SU-DHL-6 (cell line): ENCODE measurements at regions not wholly inside any gene's neighbourhood (a gene's known extent, or its start where the extent isn't known, plus 50 kb on each side); places are given as distances from the start of the nearest gene placed in this dataset.

ENCODE experiments used
- H2AFZ ChIP-seq: fragments of 200-600 bp; sonication (generic); 2 replicates; pipeline ENCODE4 v1.6.1; 2014; ENCODE audit warnings: low read depth, mild to moderate bottlenecking, moderate library complexity, mixed read lengths, antibody characterized with exemption, low read length; ENCODE audit not compliant: severe bottlenecking
- H3F3A ChIP-seq: fragments of 200-600 bp; shearing (Covaris generic); 2 replicates; pipeline ENCODE4 v1.6.0; 2016; ENCODE audit warnings: antibody characterized with exemption, mild to moderate bottlenecking; ENCODE audit not compliant: insufficient read depth
- H3K27ac ChIP-seq: fragments of 200-600 bp; sonication (generic); 2 replicates; pipeline ENCODE4 v1.5.1; 2016; ENCODE audit warnings: low read depth, mild to moderate bottlenecking, low read length, moderate library complexity, mixed read lengths
- H3K27me3 ChIP-seq: fragments of 200-600 bp; sonication (generic), shearing (Covaris generic); 2 replicates; pipeline ENCODE4 v1.6.0; 2014; ENCODE audit warnings: mild to moderate bottlenecking, low read length
- H3K36me3 ChIP-seq: fragments of 200-600 bp; sonication (generic); 2 replicates; pipeline ENCODE4 v1.6.1; 2014; ENCODE audit warnings: mild to moderate bottlenecking, low read length, mixed read lengths
- H3K4me2 ChIP-seq: fragments of 300-600, 200-600 bp; shearing (Covaris generic), sonication (generic); 2 replicates; pipeline ENCODE4 v1.6.0; 2014; ENCODE audit warnings: low read length, low read depth, mild to moderate bottlenecking; ENCODE audit not compliant: poor library complexity, severe bottlenecking
- H3K4me3 ChIP-seq: fragments of 200-600 bp; sonication (generic); 2 replicates; pipeline ENCODE4 v1.5.1; 2014; ENCODE audit warnings: antibody characterized with exemption, low read length, mild to moderate bottlenecking, mixed read lengths; ENCODE audit not compliant: insufficient read depth, poor library complexity, severe bottlenecking
- H3K79me2 ChIP-seq: fragments of 200-600 bp; sonication (generic); 2 replicates; pipeline ENCODE4 v1.6.1; 2014; ENCODE audit warnings: mild to moderate bottlenecking, low read length, moderate library complexity; ENCODE audit not compliant: insufficient read depth
- H3K9ac ChIP-seq: fragments of 200-600 bp; sonication (generic); 2 replicates; pipeline ENCODE4 v1.7.0; 2014; ENCODE audit warnings: mild to moderate bottlenecking, low read length
- H3K9me2 ChIP-seq: fragments of 200-600 bp; sonication (generic); replicated peaks from 2 replicates; pipeline ENCODE4 v1.6.1; 2014; ENCODE audit warnings: low read length; ENCODE audit not compliant: insufficient read depth
- H3K9me3 ChIP-seq: fragments of 200-600 bp; sonication (generic); 2 replicates; pipeline ENCODE4 v1.6.1; 2014; ENCODE audit warnings: low read length, mixed read lengths; ENCODE audit not compliant: insufficient read depth
- H4K20me1 ChIP-seq: fragments of 200-600 bp; sonication (generic); 2 replicates; pipeline ENCODE4 v1.6.1; 2014; ENCODE audit warnings: low read depth, mild to moderate bottlenecking, antibody characterized with exemption, low read length, moderate library complexity, mixed read lengths
- CTCF ChIP-seq: fragments of 200-600 bp; sonication (generic); IDR thresholded peaks from one replicate; pipeline ENCODE4 v1.5.1; 2017; ENCODE audit warnings: antibody characterized with exemption, mild to moderate bottlenecking, low read length, moderate library complexity; ENCODE audit not compliant: insufficient read depth, poor library complexity, severe bottlenecking
- EZH2phosphoT487 ChIP-seq: fragments of 200-600 bp; sonication (generic), shearing (Covaris generic); conservative IDR thresholded peaks from 2 replicates; pipeline ENCODE4 v1.6.1; 2018; ENCODE audit warnings: mild to moderate bottlenecking, antibody characterized with exemption, low read length, moderate library complexity, mixed read lengths

GRCh38 chr1:87888446-87888845 lies 559.8 kb downstream of the LMO4 start:
- Histone ChIP-seq H3K36me3 (no peaks in the 10 kb centered on the region), H3K9me3 (no peaks in the 10 kb centered on the region), H3K4me2 (no peak overlapping the region), H3K79me2 (no peaks in the 10 kb centered on the region), H3K27ac (no peak overlapping the region), H4K20me1 (no peaks in the 10 kb centered on the region), H3K9ac (no peak overlapping the region), H3F3A (no peaks in the 10 kb centered on the region), H3K4me3 (no peak overlapping the region), H2AFZ (no peak overlapping the region), H3K9me2 (no peaks in the 10 kb centered on the region), H3K27me3 (no peaks in the 10 kb centered on the region)
- no peak for TF ChIP-seq CTCF
- no peak for TF ChIP-seq EZH2phosphoT487

- H3K27ac ChIP-seq, result peak overlapping the region; percentile 85
- H3K4me3 ChIP-seq, result peak overlapping the region; percentile 19
- H3K9me2 ChIP-seq, result no peaks in the 10 kb centered on the region
- H3K9me3 ChIP-seq, result no peaks in the 10 kb centered on the region
- no peak for TF ChIP-seq EZH2phosphoT487
- TF ChIP-seq CTCF, result no peak
- no peaks in the 10 kb centered on the region for H3K79me2 ChIP-seq
- H4K20me1 ChIP-seq, result no peaks in the 10 kb centered on the region
- H3K27me3 ChIP-seq, result no peaks in the 10 kb centered on the region
- H3K36me3 ChIP-seq, result no peaks in the 10 kb centered on the region
- H2AFZ ChIP-seq, result peak overlapping the region; percentile 65
- H3F3A ChIP-seq, result 0 out of 2 replicates have a peak, but pooled peaks cover 10% of the 10 kb centered on the region
- H3K4me2 ChIP-seq, result peak overlapping the region; percentile 49
- H3K9ac ChIP-seq, result peak overlapping the region; percentile 45
Measured at GRCh38 chr1:87894062-87894461, 565.4 kb downstream of the LMO4 start.

- Histone ChIP-seq H3K27me3 (no peaks in the 10 kb centered on the region), H3K4me3 (no peak overlapping the region), H3F3A (0 out of 2 replicates have a peak, but pooled peaks cover 10% of the 10 kb centered on the region), H3K4me2 (no peak overlapping the region), H3K9me3 (no peaks in the 10 kb centered on the region), H2AFZ (no peak overlapping the region), H3K36me3 (no peaks in the 10 kb centered on the region), H3K9me2 (no peaks in the 10 kb centered on the region), H4K20me1 (no peaks in the 10 kb centered on the region), H3K27ac (no peak overlapping the region), H3K79me2 (no peaks in the 10 kb centered on the region), H3K9ac (no peak overlapping the region)
- TF ChIP-seq EZH2phosphoT487, result no peak
- no peak for TF ChIP-seq CTCF
Measured at GRCh38 chr1:87897481-87897880, 568.8 kb downstream of the LMO4 start.
